WTC11 (cell line): ENCODE measurements at regions not wholly inside any gene's neighbourhood (a gene's known extent, or its start where the extent isn't known, plus 50 kb on each side); places are given as distances from the start of the nearest gene placed in this dataset.

Source experiments
- CTCF ChIP-seq: fragments of 200-600 bp; IDR thresholded peaks from 2 replicates; pipeline ENCODE4 v1.8.0; 2022; ENCODE audit warnings: antibody characterized with exemption
- ETV6 ChIP-seq: sonication (generic); formaldehyde crosslinking; IDR thresholded peaks from 2 replicates; pipeline ENCODE4 v1.8.1; 2022; ENCODE audit warnings: mild to moderate bottlenecking, missing genetic modification reagents
- FOXK1 ChIP-seq: sonication (generic); formaldehyde crosslinking; IDR thresholded peaks from 2 replicates; pipeline ENCODE4 v1.8.0; 2022; ENCODE audit warnings: mild to moderate bottlenecking, moderate library complexity, missing genetic modification reagents
- IRF1 ChIP-seq: sonication (generic); formaldehyde crosslinking; IDR thresholded peaks from 2 replicates; pipeline ENCODE4 v1.8.0; 2023; ENCODE audit warnings: missing genetic modification reagents
- NFATC4 ChIP-seq: fragments of 250-450 bp; sonication (Bioruptor Pico); IDR thresholded peaks from 2 replicates; pipeline ENCODE4 v1.9.0; 2021; ENCODE audit warnings: mild to moderate bottlenecking
- TEAD4 ChIP-seq: sonication (generic); formaldehyde crosslinking; IDR thresholded peaks from 2 replicates; pipeline ENCODE4 v1.8.0; 2022; ENCODE audit warnings: mild to moderate bottlenecking, missing genetic modification reagents
- USF2 ChIP-seq: sonication (generic); formaldehyde crosslinking; IDR thresholded peaks from 2 replicates; pipeline ENCODE4 v1.8.1; 2023; ENCODE audit warnings: mild to moderate bottlenecking, missing genetic modification reagents, moderate library complexity
- ZNF121 ChIP-seq: sonication (generic); formaldehyde crosslinking; IDR thresholded peaks from 2 replicates; pipeline ENCODE4 v1.8.0; 2023; ENCODE audit warnings: missing genetic modification reagents
- ZNF138 ChIP-seq: sonication (generic); formaldehyde crosslinking; conservative IDR thresholded peaks from 2 replicates; pipeline ENCODE4 v1.8.1; 2022; ENCODE audit warnings: mild to moderate bottlenecking, moderate library complexity, missing genetic modification reagents
- TF ChIP-seq, protein P1 (sequence below): fragments of 250-450 bp; sonication (Bioruptor Pico); conservative IDR thresholded peaks from 2 replicates; pipeline ENCODE4 v1.9.0; 2021; ENCODE audit warnings: mild to moderate bottlenecking
- TF ChIP-seq, protein P2 (sequence below): sonication (generic); formaldehyde crosslinking; IDR thresholded peaks from 2 replicates; pipeline ENCODE4 v1.8.1; 2022; ENCODE audit warnings: low read depth, missing genetic modification reagents, borderline replicate concordance

DNA sequence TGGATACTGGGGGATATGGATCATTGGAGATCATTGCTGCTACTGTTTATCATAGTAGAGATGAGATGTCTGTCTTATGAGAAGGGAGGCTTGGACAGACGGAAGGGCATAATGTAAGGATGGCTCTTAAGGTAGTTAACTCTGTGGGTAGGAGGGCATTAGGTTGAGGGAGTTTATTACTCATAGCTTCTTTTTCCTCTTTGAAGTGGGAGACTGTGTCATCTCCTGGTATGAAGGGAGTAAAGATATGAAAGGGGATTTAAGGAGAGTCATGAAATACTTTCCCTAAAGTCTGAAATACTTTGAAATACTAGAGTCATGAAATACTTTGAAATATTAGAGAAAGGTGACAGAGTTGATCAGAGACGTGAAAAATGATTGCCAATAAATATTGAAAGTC lies 255.5 kb upstream of the PITX2 start:
- TF ChIP-seq, protein P1, sequence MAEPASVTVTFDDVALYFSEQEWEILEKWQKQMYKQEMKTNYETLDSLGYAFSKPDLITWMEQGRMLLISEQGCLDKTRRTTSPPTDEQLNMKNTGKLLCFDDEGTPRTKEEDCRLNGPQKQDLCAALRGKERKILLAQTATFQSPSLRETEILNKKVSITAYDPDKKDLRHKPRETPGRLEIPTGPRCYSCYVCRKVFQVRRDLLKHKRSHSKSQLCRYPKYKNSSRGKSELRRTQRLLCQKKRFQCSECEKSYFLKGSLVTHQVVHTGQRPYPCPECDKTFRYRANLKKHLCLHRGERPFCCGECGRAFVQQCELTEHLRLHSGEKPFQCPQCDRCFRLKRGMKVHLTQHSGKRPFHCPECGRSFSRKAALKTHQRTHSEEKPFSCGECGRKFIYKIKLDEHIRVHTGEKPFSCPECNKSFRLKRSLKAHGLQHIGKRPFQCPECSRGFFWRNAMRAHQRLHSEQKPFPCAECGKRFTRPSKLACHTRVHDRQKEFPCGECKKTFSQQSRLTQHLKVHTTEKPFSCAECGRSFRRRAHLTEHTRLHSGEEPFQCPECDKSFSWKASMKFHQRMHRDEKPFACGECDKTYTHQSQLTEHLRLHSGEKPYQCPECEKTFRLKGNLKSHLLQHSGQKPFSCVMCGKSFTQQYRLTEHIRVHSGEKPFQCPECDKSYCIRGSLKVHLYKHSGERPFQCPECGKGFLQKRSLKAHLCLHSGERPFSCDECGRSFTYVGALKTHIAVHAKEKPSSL (CRISPR knock-in tag) = no peak
- TF ChIP-seq CTCF (no peak), ETV6 (no peak), USF2 (CRISPR knock-in tag) (no peak), ZNF121 (CRISPR knock-in tag) (no peak), ZNF138 (CRISPR knock-in tag) (no peak), NFATC4 (CRISPR knock-in tag) (no peak), IRF1 (CRISPR knock-in tag) (no peak), TEAD4 (CRISPR knock-in tag) (no peak), FOXK1 (CRISPR knock-in tag) (no peak)
- TF ChIP-seq, protein P2, sequence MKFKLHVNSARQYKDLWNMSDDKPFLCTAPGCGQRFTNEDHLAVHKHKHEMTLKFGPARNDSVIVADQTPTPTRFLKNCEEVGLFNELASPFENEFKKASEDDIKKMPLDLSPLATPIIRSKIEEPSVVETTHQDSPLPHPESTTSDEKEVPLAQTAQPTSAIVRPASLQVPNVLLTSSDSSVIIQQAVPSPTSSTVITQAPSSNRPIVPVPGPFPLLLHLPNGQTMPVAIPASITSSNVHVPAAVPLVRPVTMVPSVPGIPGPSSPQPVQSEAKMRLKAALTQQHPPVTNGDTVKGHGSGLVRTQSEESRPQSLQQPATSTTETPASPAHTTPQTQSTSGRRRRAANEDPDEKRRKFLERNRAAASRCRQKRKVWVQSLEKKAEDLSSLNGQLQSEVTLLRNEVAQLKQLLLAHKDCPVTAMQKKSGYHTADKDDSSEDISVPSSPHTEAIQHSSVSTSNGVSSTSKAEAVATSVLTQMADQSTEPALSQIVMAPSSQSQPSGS (CRISPR knock-in tag) = no peak
